Vagina (tissue), 2 donors: ENCODE measurements at regions not wholly inside any gene's neighbourhood (a gene's known extent, or its start where the extent isn't known, plus 50 kb on each side); places are given as distances from the start of the nearest gene placed in this dataset.

ENCODE experiments used
- CTCF ChIP-seq, 3 experiments: fragments of 450-650 bp in 2 of 3; fragments of 200-600 bp in 1 of 3; sonication (generic) in 1 of 3; IDR thresholded peaks; one replicate each; pipeline ENCODE4 v1.5.1; 2017 to 2019; ENCODE audit warnings: antibody characterized with exemption in 3 of 3, mild to moderate bottlenecking in 2 of 3, moderate library complexity in 2 of 3
- POLR2A ChIP-seq, 2 donors: fragments of 450-650 bp; IDR thresholded peaks; one replicate each; pipeline ENCODE4 v1.6.1; 2017; ENCODE audit warnings: antibody characterized with exemption in 2 of 2, mild to moderate bottlenecking in 2 of 2, moderate library complexity in 2 of 2

GRCh38 chr11:70660889-70661197, 262.5 kb downstream of the CTTN start:
- TF ChIP-seq CTCF (IDR thresholded peaks at IDR 0.05) (no peak), POLR2A (IDR thresholded peaks at IDR 0.05) (no peak)
